Common myeloid progenitor, CD34-positive (primary cell): ENCODE measurements at regions not wholly inside any gene's neighbourhood (a gene's known extent, or its start where the extent isn't known, plus 50 kb on each side); places are given as distances from the start of the nearest gene placed in this dataset.

Experiments
- CTCF ChIA-PET: fragments of 350-600 bp; sonication (Branson Sonifier 250); formaldehyde crosslinking; loops from one replicate; lab custom pipeline; 2021; ENCODE audit warnings: antibody characterized with exemption; lab: Charles Lee
- POLR2A ChIA-PET: fragments of 350-600 bp; sonication (Branson Sonifier 250); formaldehyde crosslinking; loops from one replicate; lab custom pipeline; 2021; ENCODE audit warnings: antibody characterized with exemption; lab: Charles Lee
- DNase-seq, 3 donors: peaks; one replicate each; pipeline versions ENCODE4 v3.0.0 to v3.0.0-alpha.2; 2013
- H3K27ac ChIP-seq, 2 experiments: 1 replicate in 1 of 2; 2 replicates in 1 of 2; pipeline ENCODE4 v1.7.0; 2013; ENCODE audit warnings: inconsistent platforms in 2 of 2, low read length in 2 of 2, mild to moderate bottlenecking in 2 of 2, low read depth in 1 of 2, moderate library complexity in 1 of 2; ENCODE audit not compliant: severe bottlenecking in 2 of 2, insufficient read depth in 1 of 2, poor library complexity in 1 of 2
- H3K27me3 ChIP-seq, 5 experiments: replicated peaks in 2 of 5; 1 replicate in 3 of 5; 2 replicates in 2 of 5; pipeline versions ENCODE4 v1.6.1 to v1.7.0; 2013; ENCODE audit warnings: low read length in 4 of 5, mild to moderate bottlenecking in 2 of 5, moderate library complexity in 2 of 5, inconsistent platforms in 1 of 5; ENCODE audit not compliant: insufficient read depth in 5 of 5, control insufficient read depth in 4 of 5
- H3K36me3 ChIP-seq, 4 experiments: 1 replicate in 2 of 4; 2 replicates in 2 of 4; pipeline versions ENCODE4 v1.6.1 to v1.7.0; 2013; ENCODE audit warnings: low read length in 3 of 4, control low read depth in 1 of 4, mild to moderate bottlenecking in 1 of 4; ENCODE audit not compliant: control insufficient read depth in 4 of 4, insufficient read depth in 4 of 4
- H3K4me1 ChIP-seq, 4 experiments: 1 replicate in 3 of 4; 2 replicates in 1 of 4; pipeline versions ENCODE4 v1.6.1 to v1.7.1; 2013; ENCODE audit warnings: low read length in 3 of 4, mild to moderate bottlenecking in 3 of 4, control low read depth in 1 of 4, inconsistent platforms in 1 of 4, moderate library complexity in 1 of 4; ENCODE audit not compliant: control insufficient read depth in 4 of 4, insufficient read depth in 4 of 4; ENCODE audit errors: control extremely low read depth in 1 of 4
- H3K4me3 ChIP-seq, 7 experiments: 1 replicate in 4 of 7; 2 replicates in 3 of 7; pipeline versions ENCODE4 v1.5.1 to v1.7.0; 2013; ENCODE audit warnings: mild to moderate bottlenecking in 7 of 7, low read length in 6 of 7, moderate library complexity in 6 of 7, inconsistent platforms in 2 of 7, low read depth in 2 of 7, control low read depth in 1 of 7; ENCODE audit not compliant: insufficient read depth in 4 of 7, control insufficient read depth in 1 of 7; ENCODE audit errors: extremely low read depth in 1 of 7
- H3K9me3 ChIP-seq, 5 experiments: 1 replicate in 4 of 5; 2 replicates in 1 of 5; pipeline versions ENCODE4 v1.6.1 to v1.7.1; 2013; ENCODE audit warnings: low read length in 4 of 5, mild to moderate bottlenecking in 2 of 5, inconsistent platforms in 1 of 5, low read depth in 1 of 5, moderate library complexity in 1 of 5; ENCODE audit not compliant: control insufficient read depth in 4 of 5, insufficient read depth in 2 of 5; ENCODE audit errors: control extremely low read depth in 1 of 5
- WGBS: methylation state at CpG from one replicate; pipeline ENCODE4 v1.1.5; 2013; ENCODE audit not compliant: insufficient coverage; 5-methylcytosine and 5-hydroxymethylcytosine counted together

GRCh38 chr2:41832218-41832617, 215.6 kb upstream of the PKDCC start:
- 93% methylated on average over 4 of the region's 5 CpGs for WGBS
- POLR2A ChIA-PET, result no interaction called here
- H3K9me3 ChIP-seq, result no peaks in the 10 kb centered on the region
- no peak overlapping the region for H3K27ac ChIP-seq
- no peaks in the 10 kb centered on the region for H3K4me1 ChIP-seq
- H3K4me3 ChIP-seq, result no peak overlapping the region
- peaks cover 0 to 17% (median 3%) of the 10 kb centered on the region in 5 experiments for H3K27me3 ChIP-seq
- DNase-seq, result no peak
- CTCF ChIA-PET, result no interaction called here
- no peaks in the 10 kb centered on the region for H3K36me3 ChIP-seq

- DNase-seq, result no peak
- ChIA-PET POLR2A (no interaction called here), CTCF (no interaction called here)
- Histone ChIP-seq H3K4me3 (no peak overlapping the region), H3K36me3 (no peaks in the 10 kb centered on the region), H3K27ac (no peak overlapping the region), H3K4me1 (peaks cover 0 to 2% (median 2%) of the 10 kb centered on the region in 4 experiments), H3K27me3 (peaks cover 0 to 14% (median 0%) of the 10 kb centered on the region in 5 experiments), H3K9me3 (no peaks in the 10 kb centered on the region)
- WGBS, result no CpG with 5 or more reads among the region's 1 CpG
These were observed 212.4 kb upstream of the PKDCC start for GRCh38 chr2:41835401-41835800.

- peak; percentile 46 to 70 (median 67) for DNase-seq
- Histone ChIP-seq H3K9me3 (no peaks in the 10 kb centered on the region), H3K27ac (no peak overlapping the region), H3K4me3 (no peak overlapping the region), H3K36me3 (no peaks in the 10 kb centered on the region), H3K4me1 (peaks cover 2 to 14% (median 10%) of the 10 kb centered on the region in 4 experiments), H3K27me3 (peaks cover 0 to 13% (median 0%) of the 10 kb centered on the region in 5 experiments)
- ChIA-PET POLR2A (no interaction called here), CTCF (interaction anchor here (0.9 to 1.6 kb wide), 4 partner anchors 10 to 258 kb away, joined by 3 to 5 read pairs (median 4); no protein-coding TSS in a partner anchor)
- 26% methylated on average over 4 of the region's 4 CpGs for WGBS
These were observed 210.9 kb upstream of the PKDCC start for GRCh38 chr2:41836948-41837347.

- H3K4me3 ChIP-seq, result no peak overlapping the region
- H3K36me3 ChIP-seq, result no peaks in the 10 kb centered on the region
- H3K9me3 ChIP-seq, result no peaks in the 10 kb centered on the region
- H3K27ac ChIP-seq, result no peak overlapping the region
- peaks cover 0 to 15% (median 0%) of the 10 kb centered on the region in 5 experiments for H3K27me3 ChIP-seq
- DNase-seq, result no peak
- ChIA-PET POLR2A (no interaction called here), CTCF (interaction anchor here (1.0 to 1.2 kb wide), 2 partner anchors 9 to 12 kb away, joined by 3 to 4 read pairs; no protein-coding TSS in a partner anchor)
- H3K4me1 ChIP-seq, result peaks cover 2 to 14% (median 10%) of the 10 kb centered on the region in 4 experiments
These were observed 210.2 kb upstream of the PKDCC start for GRCh38 chr2:41837610-41838009.

GRCh38 chr2:41840702-41841551, 206.9 kb upstream of the PKDCC start:
- no peaks in the 10 kb centered on the region for H3K9me3 ChIP-seq
- WGBS, result 1% methylated on average over 40 of the region's 48 CpGs
- H3K4me1 ChIP-seq, result peaks cover 2 to 14% (median 10%) of the 10 kb centered on the region in 4 experiments
- POLR2A ChIA-PET, result interaction anchor here (0.6 kb wide), 1 partner anchor 1294 kb away, joined by 4 read pairs; no protein-coding TSS in a partner anchor
- peak overlapping the region; percentile 61 to 85 (median 74) for H3K4me3 ChIP-seq
- H3K27me3 ChIP-seq, result peaks cover 0 to 19% (median 5%) of the 10 kb centered on the region in 5 experiments
- peak; percentile 94 to 97 (median 96) for DNase-seq
- peak overlapping the region in 1 of 2 experiments; percentile 38 for H3K27ac ChIP-seq
- CTCF ChIA-PET, result interaction anchor here (0.8 to 3.6 kb wide), 8 partner anchors 12 to 246 kb away, joined by 3 to 28 read pairs (median 4); no protein-coding TSS in a partner anchor
- H3K36me3 ChIP-seq, result no peaks in the 10 kb centered on the region

GRCh38 chr2:41846962-41847361, 200.9 kb upstream of the PKDCC start:
- H3K9me3 ChIP-seq, result no peaks in the 10 kb centered on the region
- ChIA-PET CTCF (interaction anchor here (0.9 to 12.3 kb wide), 3 partner anchors 10 to 240 kb away, joined by 3 to 114 read pairs (median 4); no protein-coding TSS in a partner anchor), POLR2A (no interaction called here)
- no peak for DNase-seq
- WGBS, result no CpG with 5 or more reads among the region's 1 CpG
- peaks cover 2 to 25% (median 6%) of the 10 kb centered on the region in 5 experiments for H3K27me3 ChIP-seq
- no peaks in the 10 kb centered on the region for H3K4me1 ChIP-seq
- H3K4me3 ChIP-seq, result no peak overlapping the region
- no peak overlapping the region for H3K27ac ChIP-seq
- no peaks in the 10 kb centered on the region for H3K36me3 ChIP-seq
